ENCODE measurements at regions not wholly inside any gene's neighbourhood (a gene's known extent, or its start where the extent isn't known, plus 50 kb on each side); places are given as distances from the start of the nearest gene placed in this dataset.

DNA sequence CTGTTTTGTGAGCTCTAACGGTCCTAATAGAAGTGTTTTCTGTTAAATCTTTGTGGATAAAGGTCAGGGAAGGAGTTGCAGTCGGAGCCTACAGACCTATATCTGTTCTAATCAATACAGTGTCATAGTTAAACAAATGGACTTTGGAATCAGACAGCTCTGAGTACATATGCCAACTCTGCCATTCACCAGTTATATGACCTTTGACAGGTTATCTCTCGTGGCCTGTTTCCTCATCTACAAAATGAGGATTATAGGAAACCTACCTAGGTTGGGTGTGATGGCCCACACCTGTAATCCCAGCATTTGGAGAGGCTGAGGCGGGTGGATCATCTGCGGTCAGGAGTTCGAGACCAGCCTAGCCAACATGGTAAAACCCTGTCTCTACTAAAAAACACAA lies 89.7 kb downstream of the MID1IP1 start:
- no peak for FAIRE-seq
- H3K4me3 ChIP-seq (ENCODE audit: low read depth, low read length) = no peak overlapping the region
- TF ChIP-seq, protein P1, sequence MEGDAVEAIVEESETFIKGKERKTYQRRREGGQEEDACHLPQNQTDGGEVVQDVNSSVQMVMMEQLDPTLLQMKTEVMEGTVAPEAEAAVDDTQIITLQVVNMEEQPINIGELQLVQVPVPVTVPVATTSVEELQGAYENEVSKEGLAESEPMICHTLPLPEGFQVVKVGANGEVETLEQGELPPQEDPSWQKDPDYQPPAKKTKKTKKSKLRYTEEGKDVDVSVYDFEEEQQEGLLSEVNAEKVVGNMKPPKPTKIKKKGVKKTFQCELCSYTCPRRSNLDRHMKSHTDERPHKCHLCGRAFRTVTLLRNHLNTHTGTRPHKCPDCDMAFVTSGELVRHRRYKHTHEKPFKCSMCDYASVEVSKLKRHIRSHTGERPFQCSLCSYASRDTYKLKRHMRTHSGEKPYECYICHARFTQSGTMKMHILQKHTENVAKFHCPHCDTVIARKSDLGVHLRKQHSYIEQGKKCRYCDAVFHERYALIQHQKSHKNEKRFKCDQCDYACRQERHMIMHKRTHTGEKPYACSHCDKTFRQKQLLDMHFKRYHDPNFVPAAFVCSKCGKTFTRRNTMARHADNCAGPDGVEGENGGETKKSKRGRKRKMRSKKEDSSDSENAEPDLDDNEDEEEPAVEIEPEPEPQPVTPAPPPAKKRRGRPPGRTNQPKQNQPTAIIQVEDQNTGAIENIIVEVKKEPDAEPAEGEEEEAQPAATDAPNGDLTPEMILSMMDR (IDR thresholded peaks at IDR 0.05; ENCODE audit: insufficient read depth, low read length, severe bottlenecking) = no peak
- no peaks in the 10 kb centered on the region for H3K27me3 ChIP-seq (ENCODE audit: control insufficient read depth, insufficient read depth, low read length)
- no peak for DNase-seq (ENCODE audit: low read depth)
- no peaks in the 10 kb centered on the region for H3K36me3 ChIP-seq (ENCODE audit: control insufficient read depth, insufficient read depth, low read length)

GRCh38 chrX:38891641-38892413 lies 90.6 kb downstream of the MID1IP1 start:
- TF ChIP-seq, protein P1 (IDR thresholded peaks at IDR 0.05; ENCODE audit: insufficient read depth, low read length, severe bottlenecking) = no peak
- no peak for FAIRE-seq

DNA sequence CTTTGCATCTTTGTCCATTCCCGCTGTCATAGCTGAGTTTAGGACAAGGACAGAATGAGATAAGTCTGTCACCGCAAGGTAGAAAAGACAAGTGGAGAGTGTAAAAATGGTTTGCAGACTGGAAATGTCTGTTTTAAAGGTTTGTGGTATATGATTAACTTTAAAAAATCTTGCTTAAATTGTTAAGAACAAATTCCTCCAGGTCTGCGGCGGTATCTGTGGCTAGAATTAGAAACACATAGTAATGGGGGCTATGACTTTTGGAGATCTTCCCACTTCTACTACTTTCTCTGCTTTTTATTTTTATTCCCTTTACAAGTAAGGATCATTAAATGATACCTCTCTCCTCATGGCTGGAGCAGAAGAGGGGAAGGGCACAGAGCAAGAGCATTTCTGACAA lies 92.2 kb downstream of the MID1IP1 start:
- FAIRE-seq (no peak), DNase-seq (ENCODE audit: low read depth) (no peak)
- Histone ChIP-seq H3K36me3 (ENCODE audit: control insufficient read depth, insufficient read depth, low read length) (no peaks in the 10 kb centered on the region), H3K27me3 (ENCODE audit: control insufficient read depth, insufficient read depth, low read length) (no peaks in the 10 kb centered on the region), H3K4me3 (ENCODE audit: low read depth, low read length) (no peak overlapping the region)
- TF ChIP-seq, protein P1 (IDR thresholded peaks at IDR 0.05; ENCODE audit: insufficient read depth, low read length, severe bottlenecking) = no peak

More at GRCh38 chrX:38891641-38892413, 90.6 kb downstream of the MID1IP1 start:
- no peaks in the 10 kb centered on the region for H3K36me3 ChIP-seq (ENCODE audit: control insufficient read depth, insufficient read depth, low read length)
- no peaks in the 10 kb centered on the region for H3K27me3 ChIP-seq (ENCODE audit: control insufficient read depth, insufficient read depth, low read length)
- DNase-seq (ENCODE audit: low read depth) = peak; percentile 18
- H3K4me3 ChIP-seq (ENCODE audit: low read depth, low read length) = no peak overlapping the region

GRCh38 chrX:38895775-38896174 lies 94.5 kb downstream of the MID1IP1 start:
- no peak overlapping the region for H3K4me3 ChIP-seq (ENCODE audit: low read depth, low read length)
- FAIRE-seq (no peak), DNase-seq (ENCODE audit: low read depth) (no peak)
- no peaks in the 10 kb centered on the region for H3K36me3 ChIP-seq (ENCODE audit: control insufficient read depth, insufficient read depth, low read length)
- no peaks in the 10 kb centered on the region for H3K27me3 ChIP-seq (ENCODE audit: control insufficient read depth, insufficient read depth, low read length)
- TF ChIP-seq, protein P1 (IDR thresholded peaks at IDR 0.05; ENCODE audit: insufficient read depth, low read length, severe bottlenecking) = no peak

GRCh38 chrX:38896724-38897298 lies 95.6 kb downstream of the MID1IP1 start:
- TF ChIP-seq, protein P1 (IDR thresholded peaks at IDR 0.05; ENCODE audit: insufficient read depth, low read length, severe bottlenecking) = no peak
- no peak overlapping the region for H3K4me3 ChIP-seq (ENCODE audit: low read depth, low read length)
- no peak for FAIRE-seq
- DNase-seq (ENCODE audit: low read depth) = no peak
- H3K27me3 ChIP-seq (ENCODE audit: control insufficient read depth, insufficient read depth, low read length) = no peaks in the 10 kb centered on the region
- no peaks in the 10 kb centered on the region for H3K36me3 ChIP-seq (ENCODE audit: control insufficient read depth, insufficient read depth, low read length)
